PFSK-1 (cell line): ENCODE measurements at regions not wholly inside any gene's neighbourhood (a gene's known extent, or its start where the extent isn't known, plus 50 kb on each side); places are given as distances from the start of the nearest gene placed in this dataset.

Experiments
- FOXP2 ChIP-seq: optimal IDR thresholded peaks from 2 replicates; pipeline ENCODE3; 2011; ENCODE audit warnings: borderline replicate concordance, control low read depth, inconsistent platforms; ENCODE audit not compliant: insufficient read depth; ENCODE audit errors: extremely low read length, extremely low read depth
- POLR2AphosphoS5 ChIP-seq: IDR thresholded peaks from 2 replicates; pipeline ENCODE4 v1.6.1; 2012; ENCODE audit warnings: low read depth, mild to moderate bottlenecking, control low read depth, low read length, moderate library complexity
- REST ChIP-seq, 2 experiments: IDR thresholded peaks; 2 replicates each; pipeline versions ENCODE4 v1.6.1 to v1.8.0; 2011 to 2012; ENCODE audit warnings: low read depth in 2 of 2, low read length in 2 of 2, control low read depth in 1 of 2, inconsistent platforms in 1 of 2, mild to moderate bottlenecking in 1 of 2, moderate library complexity in 1 of 2; ENCODE audit not compliant: insufficient read depth in 1 of 2
- SIN3A ChIP-seq: IDR thresholded peaks from 2 replicates; pipeline ENCODE4 v1.6.1; 2012; ENCODE audit warnings: mild to moderate bottlenecking, low read length, moderate library complexity, borderline replicate concordance; ENCODE audit not compliant: insufficient read depth
- TAF1 ChIP-seq: IDR thresholded peaks from 2 replicates; pipeline ENCODE4 v1.6.1; 2012; ENCODE audit warnings: low read length, control low read depth, borderline replicate concordance; ENCODE audit not compliant: insufficient read depth

GRCh38 chr12:114738460-114739184, 54.6 kb upstream of the TBX3 start:
- no peak for TF ChIP-seq TAF1
- TF ChIP-seq REST (IDR thresholded peaks at IDR 0.05; ENCODE audit: insufficient read depth in 1 of 2, low read depth in 2 of 2, low read length in 2 of 2), result no peak
- TF ChIP-seq POLR2AphosphoS5, result no peak
- TF ChIP-seq SIN3A, result no peak
- TF ChIP-seq FOXP2, result no peak

GRCh38 chr12:114735680-114736374, 51.9 kb upstream of the TBX3 start:
- no peak for TF ChIP-seq TAF1
- no peak for TF ChIP-seq POLR2AphosphoS5
- TF ChIP-seq FOXP2, result no peak
- TF ChIP-seq REST (IDR thresholded peaks at IDR 0.05; ENCODE audit: insufficient read depth in 1 of 2, low read depth in 2 of 2, low read length in 2 of 2), result no peak
- no peak for TF ChIP-seq SIN3A

GRCh38 chr12:114735011-114735410, 51.0 kb upstream of the TBX3 start:
- TF ChIP-seq FOXP2, result no peak
- no peak for TF ChIP-seq TAF1
- no peak for TF ChIP-seq POLR2AphosphoS5
- no peak for TF ChIP-seq REST (IDR thresholded peaks at IDR 0.05; ENCODE audit: insufficient read depth in 1 of 2, low read depth in 2 of 2, low read length in 2 of 2)
- TF ChIP-seq SIN3A, result no peak

GRCh38 chr12:114733919-114734318, 49.9 kb upstream of the TBX3 start:
- TF ChIP-seq SIN3A (no peak), POLR2AphosphoS5 (no peak), TAF1 (no peak), FOXP2 (no peak), REST (IDR thresholded peaks at IDR 0.05; ENCODE audit: insufficient read depth in 1 of 2, low read depth in 2 of 2, low read length in 2 of 2) (no peak)
